SU-DHL-6 (cell line): ENCODE measurements at regions not wholly inside any gene's neighbourhood (a gene's known extent, or its start where the extent isn't known, plus 50 kb on each side); places are given as distances from the start of the nearest gene placed in this dataset.

Experiments
- H2AFZ ChIP-seq: fragments of 200-600 bp; sonication (generic); 2 replicates; pipeline ENCODE4 v1.6.1; 2014; ENCODE audit warnings: low read depth, mild to moderate bottlenecking, moderate library complexity, mixed read lengths, antibody characterized with exemption, low read length; ENCODE audit not compliant: severe bottlenecking
- H3F3A ChIP-seq: fragments of 200-600 bp; shearing (Covaris generic); 2 replicates; pipeline ENCODE4 v1.6.0; 2016; ENCODE audit warnings: antibody characterized with exemption, mild to moderate bottlenecking; ENCODE audit not compliant: insufficient read depth
- H3K27ac ChIP-seq: fragments of 200-600 bp; sonication (generic); 2 replicates; pipeline ENCODE4 v1.5.1; 2016; ENCODE audit warnings: low read depth, mild to moderate bottlenecking, low read length, moderate library complexity, mixed read lengths
- H3K27me3 ChIP-seq: fragments of 200-600 bp; sonication (generic), shearing (Covaris generic); 2 replicates; pipeline ENCODE4 v1.6.0; 2014; ENCODE audit warnings: mild to moderate bottlenecking, low read length
- H3K36me3 ChIP-seq: fragments of 200-600 bp; sonication (generic); 2 replicates; pipeline ENCODE4 v1.6.1; 2014; ENCODE audit warnings: mild to moderate bottlenecking, low read length, mixed read lengths
- H3K4me2 ChIP-seq: fragments of 300-600, 200-600 bp; shearing (Covaris generic), sonication (generic); 2 replicates; pipeline ENCODE4 v1.6.0; 2014; ENCODE audit warnings: low read length, low read depth, mild to moderate bottlenecking; ENCODE audit not compliant: poor library complexity, severe bottlenecking
- H3K4me3 ChIP-seq: fragments of 200-600 bp; sonication (generic); 2 replicates; pipeline ENCODE4 v1.5.1; 2014; ENCODE audit warnings: antibody characterized with exemption, low read length, mild to moderate bottlenecking, mixed read lengths; ENCODE audit not compliant: insufficient read depth, poor library complexity, severe bottlenecking
- H3K79me2 ChIP-seq: fragments of 200-600 bp; sonication (generic); 2 replicates; pipeline ENCODE4 v1.6.1; 2014; ENCODE audit warnings: mild to moderate bottlenecking, low read length, moderate library complexity; ENCODE audit not compliant: insufficient read depth
- H3K9ac ChIP-seq: fragments of 200-600 bp; sonication (generic); 2 replicates; pipeline ENCODE4 v1.7.0; 2014; ENCODE audit warnings: mild to moderate bottlenecking, low read length
- H3K9me2 ChIP-seq: fragments of 200-600 bp; sonication (generic); replicated peaks from 2 replicates; pipeline ENCODE4 v1.6.1; 2014; ENCODE audit warnings: low read length; ENCODE audit not compliant: insufficient read depth
- H3K9me3 ChIP-seq: fragments of 200-600 bp; sonication (generic); 2 replicates; pipeline ENCODE4 v1.6.1; 2014; ENCODE audit warnings: low read length, mixed read lengths; ENCODE audit not compliant: insufficient read depth
- H4K20me1 ChIP-seq: fragments of 200-600 bp; sonication (generic); 2 replicates; pipeline ENCODE4 v1.6.1; 2014; ENCODE audit warnings: low read depth, mild to moderate bottlenecking, antibody characterized with exemption, low read length, moderate library complexity, mixed read lengths
- CTCF ChIP-seq: fragments of 200-600 bp; sonication (generic); IDR thresholded peaks from one replicate; pipeline ENCODE4 v1.5.1; 2017; ENCODE audit warnings: antibody characterized with exemption, mild to moderate bottlenecking, low read length, moderate library complexity; ENCODE audit not compliant: insufficient read depth, poor library complexity, severe bottlenecking
- EZH2phosphoT487 ChIP-seq: fragments of 200-600 bp; sonication (generic), shearing (Covaris generic); conservative IDR thresholded peaks from 2 replicates; pipeline ENCODE4 v1.6.1; 2018; ENCODE audit warnings: mild to moderate bottlenecking, antibody characterized with exemption, low read length, moderate library complexity, mixed read lengths

- Histone ChIP-seq H3K36me3 (no peaks in the 10 kb centered on the region), H4K20me1 (no peaks in the 10 kb centered on the region), H3F3A (no peaks in the 10 kb centered on the region), H3K4me2 (no peak overlapping the region), H3K9me2 (no peaks in the 10 kb centered on the region; the same call in 1 of the 2 replicates), H3K27ac (no peak overlapping the region), H2AFZ (no peak overlapping the region), H3K4me3 (no peak overlapping the region), H3K9ac (no peak overlapping the region), H3K79me2 (no peaks in the 10 kb centered on the region), H3K9me3 (no peaks in the 10 kb centered on the region), H3K27me3 (no peaks in the 10 kb centered on the region)
- no peak for TF ChIP-seq EZH2phosphoT487
- TF ChIP-seq CTCF = no peak
Measured at GRCh38 chr4:14096396-14096965, 469.0 kb upstream of the BOD1L1 start.

- H3K79me2 ChIP-seq = no peaks in the 10 kb centered on the region
- TF ChIP-seq EZH2phosphoT487 = no peak
- TF ChIP-seq CTCF = no peak
- no peaks in the 10 kb centered on the region for H3K36me3 ChIP-seq
- no peak overlapping the region for H2AFZ ChIP-seq
- H3K9ac ChIP-seq = no peak overlapping the region
- no peak overlapping the region for H3K4me3 ChIP-seq
- no peaks in the 10 kb centered on the region for H3K9me2 ChIP-seq
- no peaks in the 10 kb centered on the region for H3K9me3 ChIP-seq
- H3K27ac ChIP-seq = no peak overlapping the region
- H4K20me1 ChIP-seq = no peaks in the 10 kb centered on the region
- no peaks in the 10 kb centered on the region for H3F3A ChIP-seq
- H3K4me2 ChIP-seq = no peak overlapping the region
- H3K27me3 ChIP-seq = no peaks in the 10 kb centered on the region
Measured at GRCh38 chr4:14100349-14100748, 472.8 kb upstream of the BOD1L1 start.

- Histone ChIP-seq H3K4me2 (no peak overlapping the region), H3K36me3 (no peaks in the 10 kb centered on the region), H4K20me1 (no peaks in the 10 kb centered on the region), H3K79me2 (no peaks in the 10 kb centered on the region), H3F3A (no peaks in the 10 kb centered on the region), H3K9ac (no peak overlapping the region), H3K9me2 (no peaks in the 10 kb centered on the region), H2AFZ (no peak overlapping the region), H3K27me3 (no peaks in the 10 kb centered on the region), H3K27ac (no peak overlapping the region), H3K4me3 (no peak overlapping the region), H3K9me3 (no peaks in the 10 kb centered on the region)
- no peak for TF ChIP-seq EZH2phosphoT487
- no peak for TF ChIP-seq CTCF
Measured at GRCh38 chr4:14110407-14110806, 482.9 kb upstream of the BOD1L1 start.
